Hematopoietic multipotent progenitor cell treated with erythropoietin and hydrocortisone succinate and interleukin-3 and kit ligand, for 8 days (in vitro differentiated cells): ENCODE measurements at regions not wholly inside any gene's neighbourhood (a gene's known extent, or its start where the extent isn't known, plus 50 kb on each side); places are given as distances from the start of the nearest gene placed in this dataset.

ENCODE experiments used
- DNase-seq: peaks from one replicate; pipeline ENCODE4 v3.0.0-alpha.2; 2015

DNA sequence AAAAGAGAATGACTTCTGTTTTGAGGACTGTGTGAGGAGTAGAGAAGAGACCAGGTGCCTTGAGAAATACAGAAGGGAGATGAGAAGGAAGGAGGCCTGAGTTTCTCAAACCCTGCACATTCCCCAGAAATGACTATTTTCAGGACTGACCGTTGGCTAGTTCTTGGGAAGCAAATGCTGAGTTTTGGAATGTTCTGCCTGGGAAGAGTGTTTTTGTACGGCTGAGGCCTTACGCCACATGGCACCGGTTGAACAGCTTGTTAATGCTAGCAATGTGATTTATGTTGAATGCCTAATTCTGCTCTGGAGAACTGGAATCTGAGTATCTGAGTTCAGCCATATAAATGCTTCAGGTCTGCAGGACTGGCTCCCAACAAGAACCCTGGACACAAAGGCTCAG, 152.7 kb upstream of the ADAMTS16 start:
- DNase-seq = no peak

DNA sequence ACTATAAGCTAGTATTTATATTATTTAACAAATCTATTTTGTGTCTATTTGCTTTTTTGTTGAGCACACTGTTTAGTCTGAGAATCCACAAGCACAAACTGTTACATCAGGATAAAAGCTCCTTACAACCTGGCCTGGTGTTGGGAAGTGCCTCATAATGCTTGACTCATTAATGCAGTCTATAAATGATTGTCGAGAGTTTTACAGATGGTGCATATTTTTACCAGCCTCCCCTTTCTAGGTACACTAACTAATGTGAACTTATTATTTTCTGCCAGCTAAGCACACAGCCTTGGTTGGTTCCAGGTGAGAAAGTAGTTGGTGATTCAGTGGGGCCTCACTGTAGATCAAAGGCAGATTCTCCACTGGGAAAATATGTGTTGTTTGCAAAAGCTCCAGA, 151.0 kb upstream of the ADAMTS16 start:
- no peak for DNase-seq

DNA sequence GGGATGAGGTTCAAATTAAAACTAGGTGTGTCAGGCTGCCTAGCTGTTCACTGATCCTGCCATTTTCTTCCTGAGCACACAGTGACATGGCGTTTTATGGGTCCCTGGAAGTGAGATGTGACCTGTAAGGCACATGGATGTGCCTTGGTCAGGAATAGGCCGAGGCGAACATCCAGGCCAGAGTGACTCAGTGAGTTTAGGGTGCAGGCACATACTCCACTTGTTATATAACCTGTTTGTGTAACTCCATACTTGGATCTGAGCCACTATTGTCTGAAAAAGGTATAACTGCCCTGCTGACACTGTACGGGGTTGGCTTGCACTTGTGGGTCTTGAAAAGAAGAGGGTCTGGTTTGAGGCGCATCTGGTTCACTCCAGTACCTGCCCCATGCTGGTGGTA, 150.1 kb upstream of the ADAMTS16 start:
- no peak for DNase-seq

DNA sequence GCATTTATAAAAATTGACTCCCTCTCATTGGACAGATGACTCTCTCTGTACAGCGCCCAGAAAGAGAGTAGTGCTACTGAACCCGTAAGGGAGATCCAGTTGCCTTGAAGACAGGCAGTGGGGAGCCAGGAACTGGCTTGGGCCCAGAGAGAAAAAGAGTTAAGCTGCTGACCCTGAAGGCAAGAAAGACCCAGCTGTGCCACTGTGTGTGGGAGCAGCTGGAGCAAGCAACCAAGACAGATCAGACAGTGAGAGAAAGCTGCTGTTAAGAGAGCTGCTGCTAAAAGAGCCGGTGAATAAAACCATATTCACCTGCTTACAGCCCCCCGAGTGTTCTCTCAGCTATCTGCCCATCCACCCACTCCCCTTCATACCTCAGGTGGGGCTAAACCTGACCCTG, 149.7 kb upstream of the ADAMTS16 start:
- no peak for DNase-seq

DNA sequence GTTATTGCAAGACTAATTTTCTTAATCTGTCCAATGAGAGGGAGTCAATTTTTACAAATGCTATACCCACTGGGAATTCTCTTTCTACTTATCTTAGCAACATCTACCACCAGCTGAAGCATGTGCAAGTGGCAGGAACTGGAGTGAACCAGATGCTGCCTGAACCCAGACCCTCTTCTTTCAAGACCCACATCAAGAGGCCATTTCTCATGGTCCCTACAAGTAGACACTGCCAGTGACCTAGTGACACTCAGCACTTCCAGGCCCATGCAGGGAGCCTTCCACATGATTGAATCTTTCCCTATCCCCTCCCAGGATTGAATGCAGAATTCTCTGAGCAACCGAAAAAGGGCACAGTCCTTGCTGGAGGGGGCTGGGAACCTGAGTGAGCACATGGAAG, 148.2 kb upstream of the ADAMTS16 start:
- no peak for DNase-seq

DNA sequence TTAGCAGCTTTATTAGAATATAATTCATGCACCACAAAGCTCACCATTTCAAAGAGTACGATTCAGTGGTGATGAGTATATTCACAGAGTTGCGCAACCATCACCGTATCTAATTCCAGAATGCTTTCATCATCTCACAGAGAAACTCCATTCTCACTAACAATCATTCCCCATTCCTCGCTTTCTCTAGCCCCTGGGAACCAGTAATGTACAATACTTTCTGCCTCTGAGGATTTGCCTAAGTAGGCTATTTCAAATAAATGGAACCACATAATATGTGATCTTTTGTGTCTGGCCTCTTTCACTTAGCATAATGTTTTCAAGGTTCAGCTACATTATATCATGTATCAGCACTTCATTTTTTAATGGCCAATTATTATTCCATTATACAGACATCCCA, 145.1 kb upstream of the ADAMTS16 start:
- no peak for DNase-seq

DNA sequence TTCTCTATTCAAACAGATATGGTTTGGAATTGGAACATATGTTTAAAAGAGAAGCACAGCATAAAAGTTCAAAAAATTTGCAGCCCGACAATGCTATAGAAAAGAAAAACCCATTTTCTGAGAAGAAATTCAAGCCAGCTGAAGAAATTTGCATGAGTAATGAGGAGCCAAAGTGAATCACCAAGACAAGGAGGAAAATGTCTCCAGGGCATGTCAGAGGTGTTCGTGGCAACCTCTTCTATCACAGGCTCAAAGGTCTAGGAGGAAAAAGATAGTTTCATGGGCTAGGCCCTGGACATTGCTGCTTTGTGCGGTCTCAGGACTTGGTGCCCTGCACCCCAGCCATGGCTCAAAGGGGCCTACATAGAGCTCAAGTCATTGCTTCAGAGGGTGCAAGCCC, 134.8 kb upstream of the ADAMTS16 start:
- DNase-seq = no peak

DNA sequence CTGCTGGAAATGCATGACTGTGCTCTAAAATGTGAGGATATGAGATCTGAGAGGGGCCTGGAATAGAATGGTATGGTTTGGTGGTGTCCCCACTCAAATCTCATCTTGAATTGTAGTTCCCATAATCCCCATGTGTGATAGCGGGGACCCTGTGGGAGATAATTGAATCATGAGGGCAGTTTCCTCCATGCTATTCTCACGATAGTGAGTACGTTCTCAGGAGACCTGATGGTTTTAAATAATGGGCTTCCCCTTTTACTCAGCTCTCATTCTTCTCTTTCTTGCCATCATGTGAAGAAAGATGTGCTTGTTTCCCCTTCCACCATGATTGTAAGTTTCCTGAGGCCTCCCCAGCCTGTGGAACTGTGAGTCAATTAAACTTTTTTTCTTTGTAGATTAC, 133.6 kb upstream of the ADAMTS16 start:
- no peak for DNase-seq

DNA sequence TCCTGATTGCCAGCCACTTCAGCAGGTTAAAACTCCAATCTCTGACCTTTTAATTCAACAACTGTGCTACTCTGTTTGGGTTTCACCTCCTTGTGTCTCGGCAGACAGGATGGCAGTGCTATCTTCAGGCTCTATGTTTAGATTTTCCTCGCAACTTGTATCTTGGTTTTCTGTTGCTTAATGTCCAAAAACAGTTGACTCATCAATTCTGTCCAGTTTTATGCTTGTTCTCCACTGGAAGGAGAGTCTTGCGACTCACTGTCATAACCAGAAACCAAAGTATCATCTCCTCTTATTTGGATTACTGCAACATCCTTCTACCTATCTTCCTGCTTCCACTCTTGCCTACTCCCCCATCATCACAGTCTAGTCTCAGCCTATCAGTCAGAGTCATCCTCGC, 130.9 kb upstream of the ADAMTS16 start:
- no peak for DNase-seq

DNA sequence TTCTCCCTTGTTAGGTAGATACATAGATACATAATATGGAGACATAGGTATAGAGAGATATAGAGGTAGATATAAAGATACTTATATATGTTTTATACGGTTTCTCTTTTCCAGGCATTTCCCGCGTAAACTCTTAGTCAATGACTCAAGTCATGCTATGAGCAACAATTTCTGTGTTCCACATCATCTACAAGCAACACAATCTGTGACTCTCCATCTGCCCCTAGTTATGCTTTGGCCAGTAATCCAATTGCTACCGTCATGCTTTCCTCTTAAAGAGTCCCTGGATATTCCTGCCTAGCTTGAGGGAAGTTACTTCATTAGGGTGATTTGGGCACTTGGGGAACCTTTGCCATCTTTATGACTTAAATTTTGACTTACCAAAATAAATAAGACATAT, 129.0 kb upstream of the ADAMTS16 start:
- DNase-seq = no peak

DNA sequence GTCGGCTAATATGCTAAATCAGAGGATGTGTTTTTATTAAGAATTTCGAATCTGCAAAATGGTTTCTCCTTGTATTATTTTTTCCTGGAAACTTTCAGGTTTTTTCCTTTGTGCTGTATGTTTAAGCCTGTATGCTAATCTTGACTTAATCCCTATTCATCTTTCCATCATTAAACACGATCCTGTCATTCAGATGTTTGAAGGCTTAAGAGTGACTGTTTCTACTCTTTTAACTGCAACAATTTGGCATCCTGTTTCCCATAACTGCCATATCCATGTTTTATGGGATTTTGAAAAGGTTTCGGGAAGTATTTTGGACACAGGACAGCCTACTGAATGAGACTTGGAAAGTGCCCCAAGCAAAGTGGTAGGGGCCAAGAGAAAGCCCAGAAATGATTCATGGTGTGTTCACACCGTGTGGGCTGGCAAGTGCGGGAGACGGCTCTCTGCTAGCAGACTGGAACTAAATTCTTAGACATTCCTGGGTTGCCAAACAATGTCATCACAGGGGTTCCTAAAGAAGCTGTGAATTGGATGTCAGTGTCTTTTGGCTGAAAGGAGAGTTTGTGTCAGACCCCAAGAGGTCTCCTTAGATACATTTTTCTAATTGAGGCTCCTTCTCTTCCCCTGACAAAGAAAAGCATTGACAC, 125.4 kb upstream of the ADAMTS16 start:
- DNase-seq = no peak

DNA sequence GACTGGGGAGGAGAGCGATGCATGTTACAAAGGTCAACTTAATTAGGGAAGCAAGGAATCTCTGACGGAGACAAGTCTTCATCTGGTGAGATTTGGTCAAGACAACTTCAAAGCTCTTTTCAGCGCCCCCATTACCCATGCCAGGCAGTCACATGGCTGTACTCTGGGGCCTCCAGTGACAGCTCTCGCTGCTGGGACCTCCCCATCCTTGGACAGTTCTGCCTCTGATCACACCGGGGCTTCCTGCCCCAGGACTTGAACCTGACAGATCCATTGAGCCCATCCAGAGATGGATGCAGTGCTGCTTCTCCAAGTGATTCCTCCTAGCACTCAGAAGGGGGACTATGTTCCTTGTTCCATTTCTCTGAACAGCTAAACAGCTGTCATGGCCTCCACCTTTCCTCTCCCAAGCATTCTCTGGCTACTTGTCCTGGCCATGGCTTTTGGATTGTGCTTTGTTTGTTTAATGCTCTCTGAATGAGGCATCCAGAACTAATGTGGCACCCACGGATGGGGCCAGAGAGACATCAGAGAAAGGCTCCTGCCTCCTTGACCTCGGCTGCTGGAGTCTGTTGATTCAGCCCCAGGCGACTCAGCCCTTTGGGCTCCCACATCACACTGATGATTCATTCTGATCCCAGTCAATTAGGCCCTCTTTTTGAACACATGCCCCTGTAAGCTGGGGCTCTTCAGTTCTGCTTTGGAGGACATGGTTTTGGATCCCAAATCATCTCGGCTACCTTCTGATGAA, 122.1 kb upstream of the ADAMTS16 start:
- no peak for DNase-seq

DNA sequence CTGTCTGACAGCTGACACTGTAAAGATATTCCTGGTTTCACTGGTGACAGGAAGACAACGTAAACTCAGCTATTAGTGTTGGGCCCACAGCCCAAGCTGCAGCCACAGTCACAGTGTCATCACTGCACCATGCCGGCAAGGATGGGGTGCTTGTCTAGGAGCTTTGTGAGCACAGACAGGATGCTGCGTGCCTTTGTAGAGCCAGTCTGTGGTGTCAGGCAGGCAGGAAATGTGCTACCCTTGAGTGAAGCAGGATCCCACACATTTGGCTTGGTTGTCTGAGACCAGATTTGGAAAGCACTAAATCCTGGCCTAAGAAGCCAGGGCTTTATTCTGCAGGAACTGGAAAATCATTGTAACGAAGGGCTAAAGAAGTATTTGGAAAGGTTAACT, 121.6 kb upstream of the ADAMTS16 start:
- no peak for DNase-seq

DNA sequence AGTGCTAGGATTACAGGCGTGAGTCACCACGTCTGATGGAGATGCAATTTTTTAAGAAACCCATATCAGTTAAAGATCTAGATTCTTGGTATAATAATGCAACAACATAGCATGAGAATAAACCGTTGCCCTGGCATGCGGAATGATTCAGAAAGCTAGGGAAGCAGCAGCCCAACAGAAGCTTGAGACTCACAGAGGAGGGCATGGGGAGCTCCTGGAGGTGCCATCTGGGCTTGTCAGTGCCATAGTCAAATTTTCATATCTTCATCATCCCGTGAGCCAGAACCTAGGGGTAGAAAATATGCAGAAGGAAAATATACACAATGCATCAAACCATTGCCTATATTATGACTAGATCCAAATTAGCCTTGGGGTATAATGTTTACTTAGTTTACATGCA, 118.7 kb upstream of the ADAMTS16 start:
- DNase-seq = no peak

DNA sequence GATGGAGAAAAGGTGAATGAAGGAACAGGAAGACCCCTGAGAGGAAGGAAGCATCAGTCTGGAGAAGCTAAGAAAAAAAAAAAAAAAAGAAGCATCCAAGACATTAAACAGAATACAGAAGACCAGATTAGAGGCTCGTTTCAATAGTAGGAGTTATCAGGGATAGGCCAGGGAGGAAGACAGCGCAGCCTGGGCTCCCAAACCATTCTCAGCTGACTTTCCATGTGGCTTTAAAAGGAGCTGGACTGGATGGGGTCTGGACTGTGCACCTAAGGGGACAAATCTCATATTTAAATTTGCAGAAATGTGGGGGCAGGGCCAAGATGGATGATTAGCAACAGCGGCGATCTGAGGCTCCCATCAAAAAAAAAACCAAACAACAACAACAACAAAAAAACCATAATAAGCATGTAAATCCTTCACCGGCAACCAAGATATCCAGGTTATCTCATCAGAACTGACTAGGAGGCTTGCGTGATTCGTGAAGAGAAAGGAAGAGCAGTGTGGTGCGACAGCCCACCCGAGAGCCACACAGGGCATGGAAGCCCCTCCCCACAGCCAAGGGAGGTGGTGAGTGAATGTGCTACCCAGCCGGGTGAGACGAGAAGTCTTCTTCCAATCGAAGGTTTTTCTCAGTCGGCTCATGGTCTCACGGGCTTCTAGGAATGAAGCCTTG, 114.9 kb upstream of the ADAMTS16 start:
- no peak for DNase-seq

DNA sequence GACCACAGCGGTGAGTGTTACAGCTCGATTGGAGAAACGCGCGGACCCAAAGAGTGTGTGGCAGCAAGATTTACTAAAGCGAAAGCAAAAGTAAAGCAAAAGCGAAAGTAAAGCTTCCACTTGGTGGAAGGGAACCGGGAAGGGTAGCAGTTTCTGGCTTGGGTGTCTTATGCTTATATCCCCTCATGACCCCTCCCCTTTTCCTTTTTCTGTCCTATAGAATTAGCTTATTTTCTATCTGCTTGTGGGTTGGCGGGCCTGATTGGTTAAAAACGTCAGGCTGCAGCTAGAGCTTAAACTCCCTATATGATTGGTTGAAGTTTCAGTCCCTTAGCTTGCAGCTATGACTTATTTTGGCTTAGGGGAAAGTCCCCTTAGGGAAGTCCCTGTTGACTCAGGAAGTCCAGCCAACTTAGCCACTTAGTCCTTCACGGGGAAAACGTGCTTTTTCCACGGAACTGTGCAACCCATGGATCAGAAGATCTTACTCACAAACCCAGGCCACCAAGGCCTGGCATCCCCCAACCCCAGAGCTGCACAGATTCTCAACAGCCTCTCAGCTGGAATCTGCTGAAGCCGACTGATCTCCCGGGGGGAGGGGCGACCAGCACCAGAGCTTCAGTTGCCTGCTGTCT, 114.2 kb upstream of the ADAMTS16 start:
- no peak for DNase-seq

DNA sequence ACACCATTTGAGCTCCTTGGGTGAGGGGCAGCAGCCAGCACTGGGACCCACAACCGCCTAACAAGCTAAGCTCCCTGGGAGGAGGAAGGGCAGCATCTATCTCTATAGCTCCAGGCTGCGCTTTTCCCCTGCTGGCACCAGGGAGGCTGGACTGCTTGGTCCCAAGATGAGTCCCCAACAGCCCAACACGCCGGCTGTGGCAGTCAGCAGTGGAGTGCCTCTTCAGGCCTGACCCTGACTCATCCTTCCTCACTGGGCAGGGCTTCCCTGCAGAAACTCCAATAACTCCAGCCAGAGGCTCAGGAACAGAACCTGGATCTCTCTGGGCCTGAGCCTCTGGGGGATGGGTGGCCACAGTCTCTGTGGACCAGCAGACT, 113.7 kb upstream of the ADAMTS16 start:
- no peak for DNase-seq

DNA sequence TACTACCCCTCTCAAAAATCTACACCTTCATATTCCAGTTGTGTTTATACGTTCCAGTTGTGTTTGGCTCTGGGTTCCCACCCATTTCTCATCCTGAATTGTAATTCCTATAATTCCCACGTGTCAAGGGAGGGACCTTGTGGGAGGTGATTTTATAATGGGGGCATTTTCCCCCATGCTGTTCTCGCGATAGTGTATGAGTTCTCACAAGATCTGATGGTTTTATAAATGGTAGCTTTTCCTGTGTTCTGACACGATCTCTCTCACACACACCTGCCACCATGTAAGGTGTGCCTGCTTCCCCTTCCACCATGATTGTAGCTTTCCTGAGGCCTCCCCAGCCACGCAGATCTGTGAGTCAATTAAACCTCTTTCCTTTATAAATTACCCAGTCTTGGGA, 108.5 kb upstream of the ADAMTS16 start:
- no peak for DNase-seq

DNA sequence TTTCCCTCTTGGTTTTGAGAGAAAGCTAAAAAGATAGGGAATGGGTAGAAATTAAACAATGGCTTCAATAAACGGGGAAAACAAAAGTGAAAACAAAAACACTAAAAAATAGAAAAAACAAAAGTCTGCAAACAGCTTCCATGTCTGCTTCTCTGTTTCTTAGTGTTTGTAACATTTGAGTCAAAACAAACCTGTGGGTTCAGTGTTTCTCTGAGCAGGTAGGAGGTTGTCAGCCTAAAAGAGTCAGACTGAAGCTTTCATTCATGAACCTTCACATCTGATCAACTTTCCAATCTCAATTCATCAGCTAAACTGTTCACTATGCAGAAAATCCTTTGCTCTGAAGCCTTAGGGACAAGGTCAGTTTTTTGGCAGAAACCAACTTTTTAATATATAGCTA, 102.5 kb upstream of the ADAMTS16 start:
- DNase-seq = no peak

DNA sequence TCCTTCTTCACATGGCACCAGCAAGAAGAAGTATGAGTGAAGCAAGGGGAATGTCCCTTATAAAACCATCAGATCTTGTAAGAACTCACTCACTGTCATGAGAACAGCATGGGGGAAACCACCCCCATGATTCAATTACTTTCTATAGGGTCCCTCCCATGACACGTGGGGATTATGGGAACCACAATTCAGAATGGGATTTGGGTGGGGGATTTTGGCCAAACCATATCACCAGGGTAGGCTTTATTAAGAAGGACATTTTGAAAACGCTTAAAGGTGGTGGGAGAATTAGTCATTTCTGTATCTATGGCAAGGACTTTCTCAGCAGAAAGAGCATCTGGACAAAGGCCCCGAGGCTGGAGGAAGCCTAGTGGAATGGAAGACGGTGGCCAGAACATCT, 100.2 kb upstream of the ADAMTS16 start:
- DNase-seq = no peak

DNA sequence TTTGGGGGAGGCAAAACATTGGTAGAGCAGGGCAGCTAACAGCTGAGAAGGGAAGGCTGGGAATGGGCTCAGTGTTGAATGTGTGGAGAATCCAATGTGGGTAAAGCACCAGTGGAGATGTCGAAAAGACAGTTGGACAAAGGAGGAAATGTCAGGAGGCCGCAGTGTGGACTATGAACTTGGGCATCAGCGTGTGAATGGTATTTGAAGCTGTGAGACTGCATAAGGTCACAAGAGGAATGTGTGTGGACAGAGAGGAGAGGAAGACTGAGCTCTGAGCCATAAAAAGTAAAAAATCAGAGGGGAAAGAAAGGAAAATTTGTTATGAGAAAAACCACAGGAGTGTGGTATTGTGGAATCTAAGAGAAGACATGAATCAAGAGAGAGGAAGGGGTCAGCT, 99.4 kb upstream of the ADAMTS16 start:
- DNase-seq = no peak

DNA sequence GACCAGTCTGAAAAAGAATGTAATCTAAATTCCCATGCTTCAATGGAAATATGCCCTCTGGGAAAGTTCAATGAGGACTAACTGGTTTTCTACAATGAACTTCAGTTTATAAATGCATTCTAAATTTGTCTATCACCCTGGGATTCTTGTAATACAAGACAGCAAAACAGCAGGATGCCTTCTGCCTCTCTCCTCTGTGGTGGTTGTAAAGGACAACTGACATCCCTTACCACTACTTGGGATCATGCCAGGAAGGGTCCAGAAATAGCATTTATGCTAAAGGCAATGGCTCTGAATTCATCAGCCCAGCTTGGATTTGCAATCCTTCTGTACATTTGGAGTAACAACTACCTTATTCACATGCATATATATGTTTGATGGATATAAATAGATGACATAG, 97.3 kb upstream of the ADAMTS16 start:
- no peak for DNase-seq

DNA sequence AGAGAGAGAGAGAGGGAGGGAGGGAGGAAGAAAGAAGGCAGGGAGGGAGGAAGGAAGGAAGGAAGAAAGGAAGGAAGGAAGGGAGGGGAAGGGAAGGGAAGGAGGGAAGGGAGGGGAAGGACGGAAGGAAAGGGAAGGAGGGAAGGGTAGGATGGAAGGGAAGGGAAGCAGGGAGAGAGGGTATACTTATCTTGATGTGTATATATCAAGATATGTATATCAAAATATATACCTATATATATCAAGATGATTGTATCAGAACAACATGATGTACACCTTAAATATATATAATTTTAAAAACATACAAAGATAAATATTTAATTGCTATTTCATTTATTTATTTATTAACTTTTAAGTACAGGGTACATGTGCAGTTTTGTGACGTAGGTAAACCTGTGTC, 96.8 kb upstream of the ADAMTS16 start:
- DNase-seq = no peak

DNA sequence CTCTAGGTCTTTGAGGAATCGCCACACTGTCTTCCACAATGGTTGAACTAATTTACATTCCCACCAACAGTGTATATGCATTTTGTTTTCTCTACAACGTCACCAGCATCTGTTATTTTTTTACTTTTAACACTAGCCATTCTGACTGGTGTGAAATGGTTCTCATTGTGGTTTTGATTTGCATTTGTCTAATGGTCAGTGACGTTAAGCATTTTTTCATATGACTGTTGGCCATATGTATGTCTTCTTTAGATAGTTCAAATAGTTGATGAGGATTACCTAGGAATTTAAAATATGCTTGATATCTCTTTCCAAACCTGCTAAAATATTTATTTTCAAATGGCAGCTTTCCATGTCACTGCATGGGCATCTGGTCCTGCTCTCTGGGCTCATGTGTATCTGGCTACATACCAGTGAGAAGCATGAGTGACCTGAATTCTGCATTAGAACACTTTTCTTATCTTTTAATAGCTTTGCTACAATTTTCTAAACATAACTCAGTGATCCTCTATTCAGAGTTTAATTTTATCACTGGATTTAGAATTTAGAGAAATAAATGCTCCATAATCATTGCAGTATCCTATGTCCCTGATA, 95.8 kb upstream of the ADAMTS16 start:
- DNase-seq = no peak
